Smooth muscle cell of the brain vasculature (primary cell): ENCODE measurements at regions not wholly inside any gene's neighbourhood (a gene's known extent, or its start where the extent isn't known, plus 50 kb on each side); places are given as distances from the start of the nearest gene placed in this dataset.

Experiments
- DNase-seq: peaks from one replicate; pipeline ENCODE4 v3.0.0-alpha.2; 2012; ENCODE audit warnings: low read depth, low spot score

- no peak for DNase-seq
Observed at GRCh38 chr10:111200505-111201186, 123.8 kb downstream of the ADRA2A start.

DNA sequence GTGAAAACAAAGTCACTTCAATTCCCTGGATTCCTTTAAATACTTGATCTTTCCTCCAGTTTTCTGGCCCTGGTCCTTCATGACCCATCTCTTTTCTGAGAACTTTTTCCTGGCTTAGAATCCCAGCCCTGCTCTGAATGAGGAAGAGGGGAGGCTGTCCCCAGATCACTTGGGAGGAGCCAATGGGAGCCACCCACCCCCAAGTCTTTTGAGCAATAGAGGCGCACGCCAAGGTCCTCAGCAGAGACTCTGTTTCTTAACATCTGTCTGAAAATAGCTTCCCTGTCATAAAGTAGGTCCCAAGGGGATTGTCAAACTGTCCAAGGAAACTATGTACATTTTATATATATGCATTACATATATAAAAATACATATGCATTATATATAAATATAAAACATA lies 126.8 kb downstream of the ADRA2A start:
- no peak for DNase-seq

DNA sequence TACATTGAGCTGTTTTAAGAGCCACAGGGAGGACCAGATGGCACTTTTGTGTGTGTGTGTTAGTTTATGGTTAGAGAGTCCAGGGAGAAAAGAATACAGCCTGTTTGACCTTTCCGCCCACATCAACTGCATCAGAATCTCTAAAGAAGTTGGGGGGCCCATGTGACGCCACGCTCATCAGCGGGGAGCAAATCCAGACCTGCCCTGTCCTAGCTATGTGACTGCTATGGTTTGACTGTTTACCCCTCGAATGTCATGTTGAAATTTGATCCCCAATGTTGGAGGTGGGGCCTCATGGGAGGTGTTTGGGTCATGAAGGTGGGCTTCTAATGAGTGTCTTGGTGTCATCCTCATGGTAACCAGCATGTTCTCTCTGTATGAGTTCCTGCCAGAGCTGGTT lies 128.0 kb downstream of the ADRA2A start:
- no peak for DNase-seq

GRCh38 chr10:111206521-111206920 lies 129.7 kb downstream of the ADRA2A start:
- DNase-seq: no peak

DNA sequence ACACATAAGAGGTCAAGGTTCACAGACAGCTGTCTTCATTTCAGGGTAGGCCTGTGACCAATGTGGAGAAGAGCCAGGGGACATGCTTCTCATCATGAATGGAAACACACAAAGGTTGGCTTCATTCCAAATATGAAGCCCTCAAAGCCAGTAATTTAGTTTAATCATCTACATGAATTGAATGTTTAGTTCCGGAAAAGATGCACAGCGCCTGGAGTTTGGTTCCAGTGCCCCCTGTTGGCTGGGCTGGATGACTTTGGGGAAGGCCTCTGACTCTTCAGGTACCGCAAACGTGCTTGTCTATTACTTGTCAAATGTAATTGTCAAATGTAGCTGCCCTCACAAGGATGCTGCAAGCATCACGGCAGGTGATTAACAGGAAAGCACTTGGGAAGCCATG lies 130.7 kb downstream of the ADRA2A start:
- DNase-seq: no peak

DNA sequence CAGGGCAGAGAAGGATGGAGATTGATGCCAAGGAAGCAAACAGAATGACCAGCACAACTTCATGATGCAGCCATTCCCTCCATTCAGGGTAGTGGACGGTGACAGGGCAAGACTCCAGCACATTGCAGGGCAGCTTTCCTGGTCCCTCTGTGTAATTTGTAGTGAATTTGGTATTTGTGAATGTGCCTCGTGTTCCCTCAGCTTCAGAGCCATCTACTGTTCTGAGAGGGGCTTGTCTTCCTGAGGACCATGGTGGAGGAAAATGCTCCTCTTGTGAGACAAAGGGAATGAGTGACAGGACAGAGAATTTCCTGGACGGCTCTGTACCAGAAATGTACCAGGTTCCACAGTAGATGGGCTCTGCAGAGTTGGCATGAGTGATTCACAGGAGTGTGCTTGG lies 132.1 kb downstream of the ADRA2A start:
- DNase-seq: no peak

- DNase-seq: no peak
Observed at GRCh38 chr10:111209692-111210091, 132.9 kb downstream of the ADRA2A start.

- DNase-seq: no peak
Observed at GRCh38 chr10:111211241-111211640, 134.4 kb downstream of the ADRA2A start.

- DNase-seq: no peak
Observed at GRCh38 chr10:111211706-111212105, 134.9 kb downstream of the ADRA2A start.

GRCh38 chr10:111221682-111222480 lies 145.1 kb downstream of the ADRA2A start:
- no peak for DNase-seq

GRCh38 chr10:111222961-111223360 lies 146.1 kb downstream of the ADRA2A start:
- no peak for DNase-seq

DNA sequence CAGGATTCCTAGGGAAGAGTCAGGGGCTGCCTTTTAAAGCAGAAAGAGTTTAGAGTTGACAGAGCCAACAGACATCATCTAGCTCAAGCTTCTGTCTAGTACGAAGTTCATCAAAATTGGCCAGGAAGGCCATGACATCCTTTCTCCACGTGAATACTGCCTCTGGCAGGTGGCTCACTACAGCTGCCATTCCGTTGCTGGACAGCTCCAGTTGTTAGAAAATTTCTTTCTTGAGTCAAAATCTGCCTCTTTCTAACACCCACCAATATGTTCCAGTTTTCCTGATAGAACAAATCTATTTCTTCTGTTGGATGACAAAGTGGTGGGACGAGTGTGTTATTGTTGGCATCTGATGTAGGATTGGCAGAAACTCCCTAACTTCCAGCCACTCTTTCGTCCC lies 154.9 kb downstream of the ADRA2A start:
- no peak for DNase-seq

DNA sequence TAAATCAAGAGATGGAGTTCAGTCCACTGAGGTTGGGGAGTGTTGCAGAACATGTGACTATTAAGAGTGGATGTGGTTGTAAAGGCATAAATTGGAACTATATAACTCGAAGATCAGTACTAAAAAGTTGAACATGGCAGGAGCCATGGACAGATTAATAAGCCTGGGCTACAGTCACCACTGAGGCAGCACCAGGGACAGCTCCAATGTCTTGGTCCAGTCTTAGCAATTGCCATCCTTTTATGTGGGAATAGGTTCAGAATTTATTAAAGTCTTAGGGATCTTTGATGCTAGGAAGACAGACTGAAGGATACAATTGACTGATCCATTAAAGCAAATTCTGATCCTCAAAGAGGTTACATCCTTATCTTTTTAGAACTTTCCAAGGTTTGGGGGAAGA lies 156.6 kb downstream of the ADRA2A start:
- DNase-seq: no peak

DNA sequence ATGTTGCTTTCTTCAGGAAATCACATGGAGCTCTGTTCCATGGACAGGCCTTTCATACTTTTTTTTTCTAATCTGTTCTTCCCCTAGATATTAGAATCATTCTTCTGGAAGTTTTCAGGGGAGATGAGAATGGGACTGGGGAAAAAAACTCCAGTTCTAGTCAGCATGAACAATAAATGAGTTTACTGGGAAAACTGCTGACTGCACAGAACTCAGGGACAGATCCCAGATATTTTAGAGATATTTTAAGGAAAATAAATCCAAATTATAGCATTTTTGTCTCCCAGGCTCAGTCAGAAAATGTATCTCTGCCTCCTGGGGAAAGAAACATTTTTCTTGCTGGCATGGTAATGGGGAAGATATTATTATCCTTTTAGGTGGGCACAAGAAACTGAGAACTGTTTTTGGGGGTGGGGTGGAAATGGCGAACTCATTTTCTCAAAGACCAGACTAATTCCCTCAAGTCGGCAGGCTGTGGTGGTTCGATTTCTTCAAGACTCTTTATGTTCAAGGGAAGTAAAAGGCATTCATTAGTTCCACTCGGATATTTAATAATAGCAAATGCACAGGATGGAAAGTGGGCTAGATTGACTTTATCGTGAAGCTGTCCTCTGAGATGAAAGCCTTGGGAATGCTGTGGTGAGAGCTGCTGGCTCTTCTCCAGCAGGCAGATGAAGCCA lies 157.5 kb downstream of the ADRA2A start:
- no peak for DNase-seq

GRCh38 chr10:111234914-111235302 lies 158.1 kb downstream of the ADRA2A start:
- DNase-seq: no peak

GRCh38 chr10:111240348-111240747 lies 163.5 kb downstream of the ADRA2A start:
- DNase-seq: no peak

GRCh38 chr10:111243126-111243525 lies 166.3 kb downstream of the ADRA2A start:
- DNase-seq: no peak

- DNase-seq: no peak
Observed at GRCh38 chr10:111246136-111246535, 169.3 kb downstream of the ADRA2A start.

DNA sequence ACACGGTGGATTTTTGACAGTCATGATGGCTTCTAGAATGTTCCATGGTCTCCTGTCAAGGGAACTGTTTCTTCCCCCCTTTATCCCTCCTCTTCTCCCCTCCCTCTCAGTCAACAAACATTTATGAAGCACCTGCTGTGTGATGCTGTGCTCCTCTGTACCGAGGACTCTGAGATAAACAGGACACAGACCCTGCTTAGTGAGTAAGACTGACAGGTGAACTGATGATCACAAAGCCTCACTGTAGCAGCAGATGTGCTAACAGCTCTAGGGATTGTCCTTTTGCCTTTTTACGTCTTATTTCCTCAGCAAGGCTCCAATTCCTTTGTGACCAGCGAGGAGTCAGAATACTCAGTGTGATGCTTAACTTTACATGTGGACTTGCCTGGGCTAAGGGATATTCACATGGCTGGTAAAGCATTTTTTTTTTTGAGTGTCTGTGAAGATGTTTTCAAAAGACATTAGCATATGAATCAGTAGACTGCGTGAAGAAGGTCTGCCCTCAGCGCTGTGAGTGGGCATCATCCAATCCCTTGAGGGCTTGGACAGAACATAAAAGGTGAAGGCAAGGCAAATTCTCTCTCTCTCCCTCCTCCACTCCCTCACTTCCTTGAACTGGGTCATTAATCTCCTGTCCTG lies 170.1 kb downstream of the ADRA2A start:
- DNase-seq: no peak

- no peak for DNase-seq
Observed at GRCh38 chr10:111247781-111248389, 171.1 kb downstream of the ADRA2A start.

- DNase-seq: no peak
Observed at GRCh38 chr10:111249925-111250324, 173.1 kb downstream of the ADRA2A start.
